GM23338 (cell line): ENCODE measurements at regions not wholly inside any gene's neighbourhood (a gene's known extent, or its start where the extent isn't known, plus 50 kb on each side); places are given as distances from the start of the nearest gene placed in this dataset.

Experiments
- ATAC-seq: fragments of 200-7000 bp; cut with Tn5 transposase; 3 replicates; pipeline ENCODE4 v1.9.1; 2020
- DNase-seq: peaks from one replicate; pipeline ENCODE4 v3.0.0-alpha.2; 2015; ENCODE audit warnings: low spot score
- H2AFZ ChIP-seq: fragments of 200-600 bp; sonication (generic); 2 replicates; pipeline ENCODE4 v1.8.0; 2016; ENCODE audit warnings: antibody characterized with exemption, mild to moderate bottlenecking, moderate library complexity
- H3F3A ChIP-seq: fragments of 200-600 bp; sonication (generic); replicated peaks from 2 replicates; pipeline ENCODE4 v1.8.0; 2017; ENCODE audit warnings: antibody characterized with exemption, mixed run types, low read depth
- H3K27ac ChIP-seq: fragments of 200-600 bp; sonication (generic); 2 replicates; pipeline ENCODE4 v1.6.1; 2016; ENCODE audit warnings: low read depth
- H3K27me3 ChIP-seq: fragments of 200-600 bp; sonication (generic); 2 replicates; pipeline ENCODE4 v1.8.0; 2016; ENCODE audit warnings: mild to moderate bottlenecking, mixed run types, moderate library complexity; ENCODE audit not compliant: insufficient read depth
- H3K36me3 ChIP-seq: fragments of 200-600 bp; sonication (generic); 2 replicates; pipeline ENCODE4 v1.8.0; 2016; ENCODE audit warnings: mild to moderate bottlenecking; ENCODE audit not compliant: insufficient read depth
- H3K4me1 ChIP-seq: fragments of 200-600 bp; sonication (generic); 2 replicates; pipeline ENCODE4 v1.8.0; 2016; ENCODE audit warnings: mild to moderate bottlenecking, moderate library complexity; ENCODE audit not compliant: insufficient read depth
- H3K4me2 ChIP-seq: fragments of 200-600 bp; sonication (generic); 2 replicates; pipeline ENCODE4 v1.7.1; 2017; ENCODE audit warnings: mixed run types
- H3K4me3 ChIP-seq: fragments of 200-600 bp; sonication (generic); 2 replicates; pipeline ENCODE4 v1.6.1; 2016; ENCODE audit warnings: mixed run types
- H3K79me2 ChIP-seq: fragments of 200-600 bp; sonication (generic); replicated peaks from 2 replicates; pipeline ENCODE4 v1.8.0; 2017; ENCODE audit warnings: mild to moderate bottlenecking; ENCODE audit not compliant: insufficient read depth
- H3K9me2 ChIP-seq: fragments of 200-600 bp; sonication (generic); 2 replicates; pipeline ENCODE4 v1.8.0; 2017; ENCODE audit not compliant: insufficient read depth
- H4K20me1 ChIP-seq: fragments of 200-600 bp; sonication (generic); replicated peaks from 2 replicates; pipeline ENCODE4 v1.8.0; 2017; ENCODE audit warnings: mild to moderate bottlenecking; ENCODE audit not compliant: insufficient read depth
- H3K27ac Mint-ChIP-seq: 2 replicates; pipeline ENCODE4 v1.8.0; 2020; ENCODE audit warnings: inconsistent platforms, mild to moderate bottlenecking, moderate library complexity, mixed read lengths
- H3K27me3 Mint-ChIP-seq: 3 replicates; pipeline ENCODE4 v1.8.0; 2022; ENCODE audit warnings: low read depth, mild to moderate bottlenecking, moderate library complexity, mixed read lengths, inconsistent platforms; ENCODE audit not compliant: insufficient read depth, poor library complexity
- H3K36me3 Mint-ChIP-seq: 3 replicates; pipeline ENCODE4 v1.8.0; 2021; ENCODE audit warnings: low read depth, mild to moderate bottlenecking, inconsistent platforms, moderate library complexity, mixed read lengths
- H3K4me1 Mint-ChIP-seq: 3 replicates; pipeline ENCODE4 v1.8.0; 2020; ENCODE audit warnings: mild to moderate bottlenecking, inconsistent platforms, mixed read lengths
- H3K4me3 Mint-ChIP-seq: 3 replicates; pipeline ENCODE4 v1.8.0; 2021; ENCODE audit warnings: moderate library complexity, mild to moderate bottlenecking, inconsistent platforms, mixed read lengths
- H3K9me3 Mint-ChIP-seq: 3 replicates; pipeline ENCODE4 v1.8.0; 2020; ENCODE audit warnings: moderate library complexity, mild to moderate bottlenecking, inconsistent platforms, mixed read lengths
- CREB1 ChIP-seq: fragments of 250-450 bp; sonication (Bioruptor Pico); IDR thresholded peaks from 2 replicates; pipeline ENCODE4 v1.5.0; 2020; ENCODE audit warnings: low read depth, mild to moderate bottlenecking, moderate library complexity
- CTCF ChIP-seq, 2 experiments: fragments of 200-600 bp in 1 of 2; sonication (generic) in 1 of 2; conservative IDR thresholded peaks; 2 replicates each; pipeline versions ENCODE4 v1.5.1 to v1.6.1; 2016 to 2017; ENCODE audit warnings: antibody characterized with exemption in 2 of 2, low read depth in 2 of 2, mild to moderate bottlenecking in 2 of 2, moderate library complexity in 1 of 2
- EZH2 ChIP-seq: fragments of 200-600 bp; sonication (generic); IDR thresholded peaks from one replicate; pipeline ENCODE4 v1.8.0; 2017; ENCODE audit warnings: antibody characterized with exemption, mild to moderate bottlenecking, low read depth; ENCODE audit not compliant: unreplicated experiment
- EZH2phosphoT487 ChIP-seq: fragments of 200-600 bp; sonication (generic); IDR thresholded peaks from one replicate; pipeline ENCODE4 v1.8.1; 2018; ENCODE audit warnings: antibody characterized with exemption; ENCODE audit not compliant: unreplicated experiment
- JUNB ChIP-seq: IDR thresholded peaks from one replicate; pipeline ENCODE4 v1.6.1; 2016; ENCODE audit warnings: antibody characterized with exemption; ENCODE audit not compliant: unreplicated experiment
- NANOG ChIP-seq: IDR thresholded peaks from 2 replicates; pipeline ENCODE4 v1.6.1; 2016; ENCODE audit warnings: antibody characterized with exemption, borderline replicate concordance
- POLR2AphosphoS5 ChIP-seq: IDR thresholded peaks from 2 replicates; pipeline ENCODE4 v1.6.1; 2016; ENCODE audit warnings: antibody characterized with exemption, low read depth
- REST ChIP-seq: IDR thresholded peaks from one replicate; pipeline ENCODE4 v1.6.1; 2018; ENCODE audit warnings: antibody characterized with exemption; ENCODE audit not compliant: unreplicated experiment
- STAT1 ChIP-seq: IDR thresholded peaks from one replicate; pipeline ENCODE4 v1.6.1; 2016; ENCODE audit warnings: antibody characterized with exemption; ENCODE audit not compliant: unreplicated experiment
- ZNF114 ChIP-seq: fragments of 250-450 bp; sonication (Bioruptor Pico); IDR thresholded peaks from 2 replicates; pipeline ENCODE4 v1.5.0; 2020; ENCODE audit warnings: mild to moderate bottlenecking, moderate library complexity
- ZNF331 ChIP-seq: fragments of 250-450 bp; sonication (Bioruptor Pico); IDR thresholded peaks from 2 replicates; pipeline ENCODE4 v1.5.0; 2020; ENCODE audit warnings: low read depth, mild to moderate bottlenecking, moderate library complexity
- TF ChIP-seq, protein P1 (sequence below): fragments of 250-450 bp; sonication (Bioruptor Pico); IDR thresholded peaks from 2 replicates; pipeline ENCODE4 v1.5.0; 2020; ENCODE audit warnings: mild to moderate bottlenecking, moderate library complexity
- TF ChIP-seq, protein P2 (sequence below): IDR thresholded peaks from 2 replicates; pipeline ENCODE4 v1.6.1; 2016; ENCODE audit warnings: antibody characterized with exemption

- H3K9me2 ChIP-seq, result peaks cover 5% of the 10 kb centered on the region; the same call in 1 of the 2 replicates
- H3K27me3 ChIP-seq, result no peaks in the 10 kb centered on the region
- no peaks in the 10 kb centered on the region for H3K4me1 Mint-ChIP-seq
These were observed 169.3 kb downstream of the ACKR3 start for GRCh38 chr2:236738896-236739295.

More at GRCh38 chr2:236738896-236739295, 169.3 kb downstream of the ACKR3 start:
- Histone ChIP-seq H3K4me1 (no peaks in the 10 kb centered on the region), H3K27ac (no peak overlapping the region), H3F3A (no peaks in the 10 kb centered on the region), H4K20me1 (no peaks in the 10 kb centered on the region), H2AFZ (no peak overlapping the region), H3K79me2 (no peaks in the 10 kb centered on the region), H3K4me2 (no peak overlapping the region), H3K4me3 (no peak overlapping the region), H3K36me3 (no peaks in the 10 kb centered on the region)
- DNase-seq (no peak), ATAC-seq (no peak)
- Mint-ChIP-seq H3K9me3 (no peaks in the 10 kb centered on the region; the same call in 2 of the 3 replicates), H3K27ac (no peak overlapping the region), H3K27me3 (peaks cover 4% of the 10 kb centered on the region), H3K36me3 (no peaks in the 10 kb centered on the region), H3K4me3 (no peak overlapping the region)
- TF ChIP-seq STAT1 (no peak), REST (no peak), CREB1 (no peak), ZNF331 (CRISPR knock-in tag) (no peak), CTCF (conservative IDR thresholded peaks at IDR 0.05; ENCODE audit: low read depth in 2 of 2) (no peak), POLR2AphosphoS5 (no peak), JUNB (no peak), ZNF114 (CRISPR knock-in tag) (no peak), EZH2phosphoT487 (no peak), EZH2 (no peak), NANOG (no peak)
- TF ChIP-seq, protein P1, sequence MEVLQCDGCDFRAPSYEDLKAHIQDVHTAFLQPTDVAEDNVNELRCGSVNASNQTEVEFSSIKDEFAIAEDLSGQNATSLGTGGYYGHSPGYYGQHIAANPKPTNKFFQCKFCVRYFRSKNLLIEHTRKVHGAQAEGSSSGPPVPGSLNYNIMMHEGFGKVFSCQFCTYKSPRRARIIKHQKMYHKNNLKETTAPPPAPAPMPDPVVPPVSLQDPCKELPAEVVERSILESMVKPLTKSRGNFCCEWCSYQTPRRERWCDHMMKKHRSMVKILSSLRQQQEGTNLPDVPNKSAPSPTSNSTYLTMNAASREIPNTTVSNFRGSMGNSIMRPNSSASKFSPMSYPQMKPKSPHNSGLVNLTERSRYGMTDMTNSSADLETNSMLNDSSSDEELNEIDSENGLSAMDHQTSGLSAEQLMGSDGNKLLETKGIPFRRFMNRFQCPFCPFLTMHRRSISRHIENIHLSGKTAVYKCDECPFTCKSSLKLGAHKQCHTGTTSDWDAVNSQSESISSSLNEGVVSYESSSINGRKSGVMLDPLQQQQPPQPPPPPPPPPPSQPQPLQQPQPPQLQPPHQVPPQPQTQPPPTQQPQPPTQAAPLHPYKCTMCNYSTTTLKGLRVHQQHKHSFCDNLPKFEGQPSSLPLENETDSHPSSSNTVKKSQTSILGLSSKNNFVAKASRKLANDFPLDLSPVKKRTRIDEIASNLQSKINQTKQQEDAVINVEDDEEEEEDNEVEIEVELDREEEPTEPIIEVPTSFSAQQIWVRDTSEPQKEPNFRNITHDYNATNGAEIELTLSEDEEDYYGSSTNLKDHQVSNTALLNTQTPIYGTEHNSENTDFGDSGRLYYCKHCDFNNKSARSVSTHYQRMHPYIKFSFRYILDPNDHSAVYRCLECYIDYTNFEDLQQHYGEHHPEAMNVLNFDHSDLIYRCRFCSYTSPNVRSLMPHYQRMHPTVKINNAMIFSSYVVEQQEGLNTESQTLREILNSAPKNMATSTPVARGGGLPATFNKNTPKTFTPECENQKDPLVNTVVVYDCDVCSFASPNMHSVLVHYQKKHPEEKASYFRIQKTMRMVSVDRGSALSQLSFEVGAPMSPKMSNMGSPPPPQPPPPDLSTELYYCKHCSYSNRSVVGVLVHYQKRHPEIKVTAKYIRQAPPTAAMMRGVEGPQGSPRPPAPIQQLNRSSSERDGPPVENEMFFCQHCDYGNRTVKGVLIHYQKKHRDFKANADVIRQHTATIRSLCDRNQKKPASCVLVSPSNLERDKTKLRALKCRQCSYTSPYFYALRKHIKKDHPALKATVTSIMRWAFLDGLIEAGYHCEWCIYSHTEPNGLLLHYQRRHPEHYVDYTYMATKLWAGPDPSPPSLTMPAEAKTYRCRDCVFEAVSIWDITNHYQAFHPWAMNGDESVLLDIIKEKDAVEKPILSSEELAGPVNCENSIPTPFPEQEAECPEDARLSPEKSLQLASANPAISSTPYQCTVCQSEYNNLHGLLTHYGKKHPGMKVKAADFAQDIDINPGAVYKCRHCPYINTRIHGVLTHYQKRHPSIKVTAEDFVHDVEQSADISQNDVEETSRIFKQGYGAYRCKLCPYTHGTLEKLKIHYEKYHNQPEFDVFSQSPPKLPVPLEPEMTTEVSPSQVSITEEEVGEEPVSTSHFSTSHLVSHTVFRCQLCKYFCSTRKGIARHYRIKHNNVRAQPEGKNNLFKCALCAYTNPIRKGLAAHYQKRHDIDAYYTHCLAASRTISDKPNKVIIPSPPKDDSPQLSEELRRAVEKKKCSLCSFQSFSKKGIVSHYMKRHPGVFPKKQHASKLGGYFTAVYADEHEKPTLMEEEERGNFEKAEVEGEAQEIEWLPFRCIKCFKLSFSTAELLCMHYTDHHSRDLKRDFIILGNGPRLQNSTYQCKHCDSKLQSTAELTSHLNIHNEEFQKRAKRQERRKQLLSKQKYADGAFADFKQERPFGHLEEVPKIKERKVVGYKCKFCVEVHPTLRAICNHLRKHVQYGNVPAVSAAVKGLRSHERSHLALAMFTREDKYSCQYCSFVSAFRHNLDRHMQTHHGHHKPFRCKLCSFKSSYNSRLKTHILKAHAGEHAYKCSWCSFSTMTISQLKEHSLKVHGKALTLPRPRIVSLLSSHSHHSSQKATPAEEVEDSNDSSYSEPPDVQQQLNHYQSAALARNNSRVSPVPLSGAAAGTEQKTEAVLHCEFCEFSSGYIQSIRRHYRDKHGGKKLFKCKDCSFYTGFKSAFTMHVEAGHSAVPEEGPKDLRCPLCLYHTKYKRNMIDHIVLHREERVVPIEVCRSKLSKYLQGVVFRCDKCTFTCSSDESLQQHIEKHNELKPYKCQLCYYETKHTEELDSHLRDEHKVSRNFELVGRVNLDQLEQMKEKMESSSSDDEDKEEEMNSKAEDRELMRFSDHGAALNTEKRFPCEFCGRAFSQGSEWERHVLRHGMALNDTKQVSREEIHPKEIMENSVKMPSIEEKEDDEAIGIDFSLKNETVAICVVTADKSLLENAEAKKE (CRISPR knock-in tag), result no peak
- TF ChIP-seq, protein P2, sequence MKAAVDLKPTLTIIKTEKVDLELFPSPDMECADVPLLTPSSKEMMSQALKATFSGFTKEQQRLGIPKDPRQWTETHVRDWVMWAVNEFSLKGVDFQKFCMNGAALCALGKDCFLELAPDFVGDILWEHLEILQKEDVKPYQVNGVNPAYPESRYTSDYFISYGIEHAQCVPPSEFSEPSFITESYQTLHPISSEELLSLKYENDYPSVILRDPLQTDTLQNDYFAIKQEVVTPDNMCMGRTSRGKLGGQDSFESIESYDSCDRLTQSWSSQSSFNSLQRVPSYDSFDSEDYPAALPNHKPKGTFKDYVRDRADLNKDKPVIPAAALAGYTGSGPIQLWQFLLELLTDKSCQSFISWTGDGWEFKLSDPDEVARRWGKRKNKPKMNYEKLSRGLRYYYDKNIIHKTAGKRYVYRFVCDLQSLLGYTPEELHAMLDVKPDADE, result no peak
